HEK293 (cell line): ENCODE measurements at regions not wholly inside any gene's neighbourhood (a gene's known extent, or its start where the extent isn't known, plus 50 kb on each side); places are given as distances from the start of the nearest gene placed in this dataset.

Source experiments
- CTCF ChIA-PET: fragments of 350-600 bp; formaldehyde crosslinking; extraction: SDS; loops from one replicate; lab custom pipeline; 2021; ENCODE audit warnings: antibody characterized with exemption; lab: Yijun Ruan, JAX
- POLR2A ChIA-PET: fragments of 300-600 bp; formaldehyde crosslinking; extraction: SDS; loops from one replicate; lab custom pipeline; 2020; ENCODE audit warnings: antibody characterized with exemption, inconsistent platforms; lab: Yijun Ruan, JAX
- H3K27ac ChIP-seq: fragments of 200-500 bp; sonication (Bioruptor generic); 2 replicates; pipeline ENCODE4 v1.5.1; 2014; ENCODE audit warnings: low read depth, low read length, control low read depth, inconsistent platforms; ENCODE audit errors: extremely low read depth
- H3K36me3 ChIP-seq, 2 experiments: fragments of 200-500 bp in 1 of 2; sonication (Bioruptor generic) in 1 of 2; 1 replicate in 1 of 2; 2 replicates in 1 of 2; pipeline ENCODE4 v1.5.1; 2014 to 2017; ENCODE audit warnings: inconsistent platforms in 2 of 2, low read length in 2 of 2; ENCODE audit not compliant: control insufficient read depth in 2 of 2, insufficient read depth in 1 of 2
- H3K4me1 ChIP-seq: fragments of 200-500 bp; sonication (Bioruptor generic); 2 replicates; pipeline ENCODE4 v1.5.1; 2014; ENCODE audit warnings: mild to moderate bottlenecking, low read length, inconsistent platforms; ENCODE audit not compliant: control insufficient read depth, insufficient read depth
- H3K4me3 ChIP-seq: 2 replicates; pipeline ENCODE4 v1.5.1; 2011; ENCODE audit warnings: low read depth, mild to moderate bottlenecking, control low read depth, low read length, moderate library complexity
- H3K9me3 ChIP-seq: fragments of 200-500 bp; sonication (Bioruptor generic); 2 replicates; pipeline ENCODE4 v1.5.1; 2014; ENCODE audit warnings: low read depth, low read length, inconsistent platforms; ENCODE audit not compliant: control insufficient read depth, insufficient read depth
- HIC1 ChIP-seq: fragments of 450-650 bp; formaldehyde crosslinking; IDR thresholded peaks from 2 replicates; pipeline ENCODE4 v1.5.1; 2016; ENCODE audit warnings: missing biosample characterization, missing genetic modification characterization
- SETDB1 ChIP-seq: IDR thresholded peaks from one replicate; pipeline ENCODE4 v1.6.1; 2017; ENCODE audit warnings: mild to moderate bottlenecking, low read length, moderate library complexity, mixed read lengths; ENCODE audit not compliant: insufficient read length
- ZBTB8A ChIP-seq: fragments of 450-650 bp; formaldehyde crosslinking; IDR thresholded peaks from 2 replicates; pipeline ENCODE4 v1.5.1; 2016; ENCODE audit warnings: missing biosample characterization, missing genetic modification characterization
- ZFP37 ChIP-seq: fragments of 450-650 bp; formaldehyde crosslinking; IDR thresholded peaks from 2 replicates; pipeline ENCODE4 v1.5.1; 2016; ENCODE audit warnings: missing biosample characterization, missing genetic modification characterization
- ZNF202 ChIP-seq: fragments of 450-650 bp; formaldehyde crosslinking; IDR thresholded peaks from 2 replicates; pipeline ENCODE4 v1.5.1; 2016; ENCODE audit warnings: missing biosample characterization, missing genetic modification characterization, borderline replicate concordance
- ZNF660 ChIP-seq: fragments of 450-650 bp; IDR thresholded peaks from 2 replicates; pipeline ENCODE4 v1.5.1; 2018; ENCODE audit warnings: missing biosample characterization, mild to moderate bottlenecking, missing genetic modification characterization
- ZNF692 ChIP-seq: fragments of 450-650 bp; formaldehyde crosslinking; IDR thresholded peaks from 2 replicates; pipeline ENCODE4 v1.5.1; 2016; ENCODE audit warnings: missing biosample characterization, missing genetic modification characterization
- ZNF747 ChIP-seq: fragments of 450-650 bp; formaldehyde crosslinking; IDR thresholded peaks from 2 replicates; pipeline ENCODE4 v1.5.1; 2016; ENCODE audit warnings: missing biosample characterization, missing genetic modification characterization
- TF ChIP-seq, protein P1 (sequence below): fragments of 450-650 bp; formaldehyde crosslinking; IDR thresholded peaks from 2 replicates; pipeline ENCODE4 v1.5.1; 2017; ENCODE audit warnings: missing biosample characterization, missing genetic modification characterization
- TF ChIP-seq, protein P2 (sequence below): fragments of 450-650 bp; formaldehyde crosslinking; IDR thresholded peaks from 2 replicates; pipeline ENCODE4 v1.5.1; 2016; ENCODE audit warnings: missing biosample characterization, missing genetic modification characterization
- TF ChIP-seq, protein P3 (sequence below): fragments of 450-650 bp; formaldehyde crosslinking; IDR thresholded peaks from 2 replicates; pipeline ENCODE4 v1.5.1; 2016; ENCODE audit warnings: missing biosample characterization, missing genetic modification characterization
- TF ChIP-seq, protein P4 (sequence below): fragments of 450-650 bp; formaldehyde crosslinking; IDR thresholded peaks from 2 replicates; pipeline ENCODE4 v1.5.1; 2016; ENCODE audit warnings: missing biosample characterization, missing genetic modification characterization
- TF ChIP-seq, protein P5 (sequence below): fragments of 450-650 bp; formaldehyde crosslinking; IDR thresholded peaks from 2 replicates; pipeline ENCODE4 v1.5.1; 2016; ENCODE audit warnings: missing biosample characterization, missing genetic modification characterization

DNA sequence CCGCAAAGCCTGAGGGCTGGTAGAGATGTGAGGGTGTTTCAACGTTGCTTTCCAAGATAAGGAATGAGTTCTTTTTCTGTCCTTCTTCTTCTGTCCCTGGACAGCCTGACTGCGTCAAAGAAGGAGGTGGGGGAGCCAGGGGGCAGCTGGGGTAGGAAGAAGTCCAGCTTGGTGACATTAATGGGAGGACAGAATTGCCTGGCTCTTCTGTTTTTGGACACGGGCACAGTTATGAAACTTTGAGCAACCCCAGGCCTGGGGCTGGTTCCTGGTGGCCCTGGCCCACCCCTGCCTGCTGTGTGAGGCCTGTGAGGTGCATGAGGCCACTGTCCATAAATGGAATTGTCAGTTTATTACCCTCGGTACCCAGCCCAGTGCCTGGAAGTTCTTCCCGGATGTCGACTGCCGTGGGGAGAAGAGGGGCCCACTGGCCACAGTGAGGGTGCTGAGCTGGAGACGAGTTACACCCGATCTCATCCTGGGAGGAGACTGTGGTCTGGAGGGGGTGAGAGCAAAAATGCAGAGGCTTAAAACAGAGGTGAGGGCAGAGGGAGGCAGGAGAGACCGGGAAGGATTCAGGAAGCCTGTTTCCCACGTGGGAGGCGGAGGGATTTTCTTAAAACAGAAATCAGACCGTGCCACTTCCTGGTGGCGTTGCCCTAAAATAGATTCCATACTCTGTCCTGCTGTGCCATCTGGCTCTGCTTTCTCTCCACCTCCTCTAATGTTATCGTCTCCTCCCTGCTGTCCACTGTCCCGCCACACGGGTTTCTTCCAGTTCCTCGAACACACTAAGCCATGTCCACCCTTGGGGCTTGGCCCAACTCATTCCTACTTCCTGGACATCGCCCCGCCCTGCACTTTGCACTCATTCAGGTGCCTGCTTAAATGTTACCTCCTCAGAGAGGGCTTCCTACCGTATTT lies 59.7 kb upstream of the RASD2 start (continued):
- no peak for TF ChIP-seq HIC1
- TF ChIP-seq, protein P1, sequence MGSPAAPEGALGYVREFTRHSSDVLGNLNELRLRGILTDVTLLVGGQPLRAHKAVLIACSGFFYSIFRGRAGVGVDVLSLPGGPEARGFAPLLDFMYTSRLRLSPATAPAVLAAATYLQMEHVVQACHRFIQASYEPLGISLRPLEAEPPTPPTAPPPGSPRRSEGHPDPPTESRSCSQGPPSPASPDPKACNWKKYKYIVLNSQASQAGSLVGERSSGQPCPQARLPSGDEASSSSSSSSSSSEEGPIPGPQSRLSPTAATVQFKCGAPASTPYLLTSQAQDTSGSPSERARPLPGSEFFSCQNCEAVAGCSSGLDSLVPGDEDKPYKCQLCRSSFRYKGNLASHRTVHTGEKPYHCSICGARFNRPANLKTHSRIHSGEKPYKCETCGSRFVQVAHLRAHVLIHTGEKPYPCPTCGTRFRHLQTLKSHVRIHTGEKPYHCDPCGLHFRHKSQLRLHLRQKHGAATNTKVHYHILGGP (tag by site-specific recombination), result no peak
- no peak for TF ChIP-seq ZBTB8A (tag by site-specific recombination)
- TF ChIP-seq ZNF692 (tag by site-specific recombination), result peak; percentile 92
- TF ChIP-seq, protein P2, sequence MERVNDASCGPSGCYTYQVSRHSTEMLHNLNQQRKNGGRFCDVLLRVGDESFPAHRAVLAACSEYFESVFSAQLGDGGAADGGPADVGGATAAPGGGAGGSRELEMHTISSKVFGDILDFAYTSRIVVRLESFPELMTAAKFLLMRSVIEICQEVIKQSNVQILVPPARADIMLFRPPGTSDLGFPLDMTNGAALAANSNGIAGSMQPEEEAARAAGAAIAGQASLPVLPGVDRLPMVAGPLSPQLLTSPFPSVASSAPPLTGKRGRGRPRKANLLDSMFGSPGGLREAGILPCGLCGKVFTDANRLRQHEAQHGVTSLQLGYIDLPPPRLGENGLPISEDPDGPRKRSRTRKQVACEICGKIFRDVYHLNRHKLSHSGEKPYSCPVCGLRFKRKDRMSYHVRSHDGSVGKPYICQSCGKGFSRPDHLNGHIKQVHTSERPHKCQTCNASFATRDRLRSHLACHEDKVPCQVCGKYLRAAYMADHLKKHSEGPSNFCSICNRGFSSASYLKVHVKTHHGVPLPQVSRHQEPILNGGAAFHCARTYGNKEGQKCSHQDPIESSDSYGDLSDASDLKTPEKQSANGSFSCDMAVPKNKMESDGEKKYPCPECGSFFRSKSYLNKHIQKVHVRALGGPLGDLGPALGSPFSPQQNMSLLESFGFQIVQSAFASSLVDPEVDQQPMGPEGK (tag by site-specific recombination), result 0 out of 2 replicates have a peak, but pooled peaks have one; percentile 14
- TF ChIP-seq ZNF202 (tag by site-specific recombination), result no peak

- TF ChIP-seq SETDB1 (peak; percentile 36), ZNF747 (tag by site-specific recombination) (no peak), ZFP37 (tag by site-specific recombination) (no peak), ZNF660 (tag by site-specific recombination) (no peak)
- TF ChIP-seq, protein P3, sequence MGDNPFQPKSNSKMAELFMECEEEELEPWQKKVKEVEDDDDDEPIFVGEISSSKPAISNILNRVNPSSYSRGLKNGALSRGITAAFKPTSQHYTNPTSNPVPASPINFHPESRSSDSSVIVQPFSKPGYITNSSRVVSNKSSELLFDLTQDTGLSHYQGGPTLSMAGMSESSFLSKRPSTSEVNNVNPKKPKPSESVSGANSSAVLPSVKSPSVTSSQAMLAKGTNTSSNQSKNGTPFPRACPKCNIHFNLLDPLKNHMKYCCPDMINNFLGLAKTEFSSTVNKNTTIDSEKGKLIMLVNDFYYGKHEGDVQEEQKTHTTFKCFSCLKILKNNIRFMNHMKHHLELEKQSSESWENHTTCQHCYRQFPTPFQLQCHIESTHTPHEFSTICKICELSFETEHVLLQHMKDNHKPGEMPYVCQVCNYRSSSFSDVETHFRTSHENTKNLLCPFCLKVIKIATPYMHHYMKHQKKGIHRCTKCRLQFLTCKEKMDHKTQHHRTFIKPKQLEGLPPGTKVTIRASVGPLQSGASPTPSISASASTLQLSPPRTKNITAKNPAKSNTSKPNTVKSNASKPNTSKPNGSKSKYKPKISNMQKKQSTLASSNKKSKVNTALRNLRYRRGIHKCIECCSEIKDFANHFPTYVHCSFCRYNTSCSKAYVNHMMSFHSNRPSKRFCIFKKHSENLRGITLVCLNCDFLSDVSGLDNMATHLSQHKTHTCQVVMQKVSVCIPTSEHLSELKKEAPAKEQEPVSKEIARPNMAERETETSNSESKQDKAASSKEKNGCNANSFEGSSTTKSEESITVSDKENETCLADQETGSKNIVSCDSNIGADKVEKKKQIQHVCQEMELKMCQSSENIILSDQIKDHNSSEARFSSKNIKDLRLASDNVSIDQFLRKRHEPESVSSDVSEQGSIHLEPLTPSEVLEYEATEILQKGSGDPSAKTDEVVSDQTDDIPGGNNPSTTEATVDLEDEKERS, result peak; percentile 87
- TF ChIP-seq, protein P4, sequence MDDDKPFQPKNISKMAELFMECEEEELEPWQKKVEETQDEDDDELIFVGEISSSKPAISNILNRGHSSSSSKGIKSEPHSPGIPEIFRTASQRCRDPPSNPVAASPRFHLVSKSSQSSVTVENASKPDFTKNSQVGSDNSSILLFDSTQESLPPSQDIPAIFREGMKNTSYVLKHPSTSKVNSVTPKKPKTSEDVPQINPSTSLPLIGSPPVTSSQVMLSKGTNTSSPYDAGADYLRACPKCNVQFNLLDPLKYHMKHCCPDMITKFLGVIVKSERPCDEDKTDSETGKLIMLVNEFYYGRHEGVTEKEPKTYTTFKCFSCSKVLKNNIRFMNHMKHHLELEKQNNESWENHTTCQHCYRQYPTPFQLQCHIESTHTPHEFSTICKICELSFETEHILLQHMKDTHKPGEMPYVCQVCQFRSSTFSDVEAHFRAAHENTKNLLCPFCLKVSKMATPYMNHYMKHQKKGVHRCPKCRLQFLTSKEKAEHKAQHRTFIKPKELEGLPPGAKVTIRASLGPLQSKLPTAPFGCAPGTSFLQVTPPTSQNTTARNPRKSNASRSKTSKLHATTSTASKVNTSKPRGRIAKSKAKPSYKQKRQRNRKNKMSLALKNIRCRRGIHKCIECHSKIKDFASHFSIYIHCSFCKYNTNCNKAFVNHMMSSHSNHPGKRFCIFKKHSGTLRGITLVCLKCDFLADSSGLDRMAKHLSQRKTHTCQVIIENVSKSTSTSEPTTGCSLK, result no peak
- TF ChIP-seq, protein P5, sequence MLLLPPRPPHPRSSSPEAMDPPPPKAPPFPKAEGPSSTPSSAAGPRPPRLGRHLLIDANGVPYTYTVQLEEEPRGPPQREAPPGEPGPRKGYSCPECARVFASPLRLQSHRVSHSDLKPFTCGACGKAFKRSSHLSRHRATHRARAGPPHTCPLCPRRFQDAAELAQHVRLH (tag by site-specific recombination), result 0 out of 2 replicates have a peak, but pooled peaks have one; percentile 36
- TF ChIP-seq, all 188 proteins: peak for 3
- H3K27ac ChIP-seq, result no peak overlapping the region
- CTCF ChIA-PET, result interaction anchor here (1.1 kb wide), 2 partner anchors 57 to 100 kb away, joined by 3 read pairs; no protein-coding TSS in a partner anchor
- H3K36me3 ChIP-seq, result no peaks in the 10 kb centered on the region
- peaks cover 6% of the 10 kb centered on the region; the same call in 1 of the 2 replicates for H3K4me1 ChIP-seq
- H3K4me3 ChIP-seq, result no peak overlapping the region
- POLR2A ChIA-PET, result no interaction called here
- no peaks in the 10 kb centered on the region for H3K9me3 ChIP-seq
Measured at GRCh38 chr22:35482311-35482710, 58.3 kb upstream of the RASD2 start.
